Progenitor cell of endocrine pancreas (in vitro differentiated cells): ENCODE measurements at regions not wholly inside any gene's neighbourhood (a gene's known extent, or its start where the extent isn't known, plus 50 kb on each side); places are given as distances from the start of the nearest gene placed in this dataset.

Experiments used
- DNase-seq: peaks from one replicate; pipeline ENCODE4 v3.0.0; 2021; ENCODE audit warnings: low spot score; ENCODE audit not compliant: unreplicated experiment
- H3K27ac Mint-ChIP-seq: 2 replicates; pipeline ENCODE4 v1.8.0; 2021; ENCODE audit warnings: mild to moderate bottlenecking, moderate library complexity, mixed read lengths
- H3K27me3 Mint-ChIP-seq: 2 replicates; pipeline ENCODE4 v1.8.0; 2021; ENCODE audit warnings: mixed read lengths
- H3K36me3 Mint-ChIP-seq: 2 replicates; pipeline ENCODE4 v1.8.0; 2022; ENCODE audit warnings: mixed read lengths; ENCODE audit not compliant: insufficient read depth
- H3K4me1 Mint-ChIP-seq: 2 replicates; pipeline ENCODE4 v1.8.0; 2021; ENCODE audit warnings: low read depth, mixed read lengths
- H3K4me3 Mint-ChIP-seq: 2 replicates; pipeline ENCODE4 v1.8.0; 2021; ENCODE audit warnings: low read depth, mild to moderate bottlenecking, moderate library complexity, mixed read lengths
- H3K9me3 Mint-ChIP-seq: 2 replicates; pipeline ENCODE4 v1.8.0; 2021; ENCODE audit warnings: low read depth, mixed read lengths
- TF ChIP-seq, protein P1 (sequence below): fragments of 200-600 bp; sonication (generic); IDR thresholded peaks from one replicate; pipeline ENCODE4 v1.5.0; 2021; ENCODE audit warnings: antibody characterized with exemption, mild to moderate bottlenecking; ENCODE audit not compliant: unreplicated experiment

DNA sequence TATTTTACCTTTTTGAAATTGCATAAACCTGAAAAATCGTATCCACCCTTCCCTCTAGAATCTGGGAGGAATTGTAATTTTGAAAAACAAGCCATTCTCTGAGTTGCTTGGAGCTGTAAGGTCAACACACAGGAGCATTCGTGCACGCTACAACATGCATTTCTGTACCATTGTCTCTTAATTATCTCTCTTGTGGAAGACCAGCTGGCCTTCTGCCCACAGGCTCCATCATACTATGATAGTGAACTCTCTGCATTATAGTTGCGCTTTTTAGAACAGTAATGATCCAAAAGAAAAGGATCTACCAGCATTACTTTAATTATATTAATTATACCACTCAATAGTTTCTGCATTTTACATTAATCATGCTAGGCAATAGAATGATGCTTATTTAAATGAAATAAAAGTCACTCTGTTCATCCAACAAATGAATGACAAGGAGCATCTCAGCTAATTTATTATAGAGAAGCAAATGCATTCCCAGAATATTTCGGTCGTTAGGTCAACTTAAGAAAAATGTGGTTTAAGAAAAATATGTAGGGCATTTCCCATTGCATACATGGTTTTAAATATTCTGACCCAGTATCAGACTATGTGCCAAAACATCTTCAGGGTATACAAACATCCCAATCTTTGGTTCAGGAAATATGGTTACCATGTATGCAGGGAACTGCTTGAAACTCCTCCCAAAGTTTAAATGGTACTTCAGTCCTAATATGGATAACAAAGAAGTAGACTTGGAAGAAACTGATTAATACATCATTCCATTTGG is 263.5 kb downstream of the TFAP2A start:
- TF ChIP-seq, protein P1, sequence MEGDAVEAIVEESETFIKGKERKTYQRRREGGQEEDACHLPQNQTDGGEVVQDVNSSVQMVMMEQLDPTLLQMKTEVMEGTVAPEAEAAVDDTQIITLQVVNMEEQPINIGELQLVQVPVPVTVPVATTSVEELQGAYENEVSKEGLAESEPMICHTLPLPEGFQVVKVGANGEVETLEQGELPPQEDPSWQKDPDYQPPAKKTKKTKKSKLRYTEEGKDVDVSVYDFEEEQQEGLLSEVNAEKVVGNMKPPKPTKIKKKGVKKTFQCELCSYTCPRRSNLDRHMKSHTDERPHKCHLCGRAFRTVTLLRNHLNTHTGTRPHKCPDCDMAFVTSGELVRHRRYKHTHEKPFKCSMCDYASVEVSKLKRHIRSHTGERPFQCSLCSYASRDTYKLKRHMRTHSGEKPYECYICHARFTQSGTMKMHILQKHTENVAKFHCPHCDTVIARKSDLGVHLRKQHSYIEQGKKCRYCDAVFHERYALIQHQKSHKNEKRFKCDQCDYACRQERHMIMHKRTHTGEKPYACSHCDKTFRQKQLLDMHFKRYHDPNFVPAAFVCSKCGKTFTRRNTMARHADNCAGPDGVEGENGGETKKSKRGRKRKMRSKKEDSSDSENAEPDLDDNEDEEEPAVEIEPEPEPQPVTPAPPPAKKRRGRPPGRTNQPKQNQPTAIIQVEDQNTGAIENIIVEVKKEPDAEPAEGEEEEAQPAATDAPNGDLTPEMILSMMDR, result no peak
- no peak overlapping the region for H3K27ac Mint-ChIP-seq
- H3K36me3 Mint-ChIP-seq, result no peaks in the 10 kb centered on the region
- H3K27me3 Mint-ChIP-seq, result peaks cover 9% of the 10 kb centered on the region
- no peaks in the 10 kb centered on the region for H3K9me3 Mint-ChIP-seq
- H3K4me3 Mint-ChIP-seq, result no peak overlapping the region
- DNase-seq, result no peak
- peaks cover 2% of the 10 kb centered on the region for H3K4me1 Mint-ChIP-seq

DNA sequence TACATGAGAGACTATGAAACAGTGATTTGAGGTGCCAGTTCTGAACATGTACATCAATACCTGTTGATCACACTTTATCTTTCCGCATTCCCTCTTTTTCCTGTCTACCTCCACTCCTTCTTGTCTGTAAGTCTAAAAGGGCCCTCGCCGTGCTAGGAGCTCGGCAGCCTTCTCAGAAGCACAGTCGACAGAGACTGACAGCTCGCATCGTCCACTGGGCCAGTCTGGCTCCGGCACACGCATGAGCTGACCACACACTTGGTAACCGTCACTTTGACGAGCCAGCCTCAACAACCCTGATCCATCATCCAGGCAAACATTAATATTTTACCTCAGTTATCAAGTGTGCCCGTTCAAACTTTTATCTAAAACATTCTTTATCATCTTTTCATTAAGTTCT is 265.3 kb downstream of the TFAP2A start:
- TF ChIP-seq, protein P1, result no peak
- peaks cover 9% of the 10 kb centered on the region for H3K27me3 Mint-ChIP-seq
- H3K36me3 Mint-ChIP-seq, result no peaks in the 10 kb centered on the region
- no peak overlapping the region for H3K27ac Mint-ChIP-seq
- no peaks in the 10 kb centered on the region for H3K9me3 Mint-ChIP-seq
- peaks cover 2% of the 10 kb centered on the region for H3K4me1 Mint-ChIP-seq
- DNase-seq, result no peak
- no peak overlapping the region for H3K4me3 Mint-ChIP-seq

DNA sequence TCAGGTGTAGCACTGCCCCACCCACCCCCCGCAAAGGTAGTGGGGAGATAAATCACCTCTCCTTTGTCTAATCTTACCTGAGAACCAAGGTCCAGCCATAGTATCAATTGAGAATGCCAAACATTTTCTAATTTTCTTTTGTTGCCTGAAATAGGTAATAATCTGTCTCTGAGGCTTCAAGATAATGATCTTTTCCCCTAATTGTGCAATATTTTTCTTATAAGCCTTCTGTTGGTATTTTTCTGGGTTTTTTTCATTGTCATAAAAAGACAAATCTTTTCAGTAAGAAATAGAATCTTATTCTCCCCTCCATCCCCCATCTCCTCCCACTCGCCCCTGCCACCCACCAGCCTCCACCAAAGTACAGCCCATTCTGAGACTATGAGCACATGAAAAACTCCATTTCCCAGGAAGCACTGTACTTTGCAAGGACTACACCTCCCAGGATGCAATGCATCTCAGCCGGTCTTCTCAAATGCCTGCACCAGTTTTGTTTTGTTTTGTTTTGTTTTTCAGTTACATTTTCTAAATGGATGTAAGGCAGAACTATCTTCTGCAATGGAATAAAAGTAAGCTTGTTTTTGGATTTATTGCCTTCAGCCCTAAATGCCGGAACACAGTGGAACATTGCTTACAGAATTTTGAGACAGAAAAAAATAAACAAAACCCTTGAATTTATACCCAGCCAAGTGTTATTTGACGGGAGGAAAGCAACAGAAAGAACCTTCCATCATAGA is 268.0 kb downstream of the TFAP2A start:
- Mint-ChIP-seq H3K9me3 (no peaks in the 10 kb centered on the region), H3K36me3 (no peaks in the 10 kb centered on the region), H3K4me3 (peak overlapping the region; percentile 74), H3K27ac (peak overlapping the region; percentile 73), H3K4me1 (peaks cover 10% of the 10 kb centered on the region), H3K27me3 (peaks cover 9% of the 10 kb centered on the region)
- DNase-seq, result no peak
- TF ChIP-seq, protein P1, result no peak

DNA sequence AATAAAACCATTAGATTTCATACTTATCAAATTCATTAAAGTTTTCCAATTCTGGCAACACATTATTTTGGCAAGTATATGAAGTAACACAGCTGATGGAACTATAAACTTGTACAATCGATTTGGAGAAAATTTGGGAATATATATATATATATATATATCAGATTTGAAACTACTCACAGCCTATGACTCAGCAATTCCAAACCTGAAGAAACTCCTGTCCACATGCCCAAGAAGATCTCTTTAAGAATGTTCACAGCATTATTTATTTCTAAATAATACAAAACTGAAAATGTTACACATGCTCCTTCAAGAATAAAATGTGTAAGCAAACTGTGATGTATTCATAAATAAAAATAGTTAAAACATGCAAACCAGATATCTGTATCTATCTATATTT is 270.1 kb downstream of the TFAP2A start:
- Mint-ChIP-seq H3K4me3 (no peak overlapping the region), H3K36me3 (no peaks in the 10 kb centered on the region), H3K27ac (no peak overlapping the region), H3K27me3 (peaks cover 10% of the 10 kb centered on the region), H3K4me1 (peaks cover 10% of the 10 kb centered on the region), H3K9me3 (no peaks in the 10 kb centered on the region)
- no peak for DNase-seq
- TF ChIP-seq, protein P1, result no peak

DNA sequence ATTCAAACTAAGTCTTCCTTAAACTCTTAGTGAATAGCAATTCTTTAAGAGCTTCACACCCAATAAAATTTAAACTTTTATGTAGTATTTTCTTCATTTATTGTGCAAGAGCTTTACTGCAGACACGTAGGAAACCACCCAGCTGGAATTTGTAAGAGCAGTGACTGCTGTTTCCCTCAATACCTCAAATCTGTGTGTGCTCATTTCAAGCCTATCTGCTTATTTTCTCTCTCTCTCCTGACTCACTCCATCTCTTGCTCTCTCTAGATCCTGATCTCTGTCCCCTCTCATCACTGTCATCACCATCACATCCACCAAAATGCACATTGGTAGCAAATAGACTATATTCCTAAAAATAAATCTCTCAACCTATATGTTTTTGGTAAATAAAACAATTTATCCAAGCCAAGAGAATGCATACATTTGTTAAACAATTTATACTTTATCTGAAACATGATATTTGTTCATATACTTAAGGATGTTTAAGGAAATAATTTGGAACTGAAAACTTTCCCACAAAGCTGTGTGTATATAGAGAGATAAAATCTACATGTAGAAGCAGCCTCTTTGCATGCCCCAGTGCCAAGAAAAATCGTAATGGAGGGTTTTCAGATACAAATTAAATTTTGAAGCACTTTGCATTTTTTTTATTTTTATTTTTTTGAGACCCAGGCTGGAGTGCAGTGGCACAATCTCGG is 273.0 kb downstream of the TFAP2A start:
- no peak for DNase-seq
- TF ChIP-seq, protein P1, result no peak
- no peaks in the 10 kb centered on the region for H3K9me3 Mint-ChIP-seq
- H3K4me3 Mint-ChIP-seq, result no peak overlapping the region
- H3K36me3 Mint-ChIP-seq, result no peaks in the 10 kb centered on the region
- H3K27me3 Mint-ChIP-seq, result peaks cover 13% of the 10 kb centered on the region
- H3K4me1 Mint-ChIP-seq, result peaks cover 8% of the 10 kb centered on the region
- no peak overlapping the region for H3K27ac Mint-ChIP-seq
